ENCODE measurements at regions not wholly inside any gene's neighbourhood (a gene's known extent, or its start where the extent isn't known, plus 50 kb on each side); places are given as distances from the start of the nearest gene placed in this dataset.
"Not testable (repeated sequence)": the region's sequence is repeated elsewhere in the genome, so short reads cannot be mapped to it uniquely, and the experiment has no call there.

- no peak for DNase-seq (ENCODE audit: low spot score)
These were observed 623.7 kb downstream of the TYW1 start for GRCh38 chr7:67620216-67620933.

DNA sequence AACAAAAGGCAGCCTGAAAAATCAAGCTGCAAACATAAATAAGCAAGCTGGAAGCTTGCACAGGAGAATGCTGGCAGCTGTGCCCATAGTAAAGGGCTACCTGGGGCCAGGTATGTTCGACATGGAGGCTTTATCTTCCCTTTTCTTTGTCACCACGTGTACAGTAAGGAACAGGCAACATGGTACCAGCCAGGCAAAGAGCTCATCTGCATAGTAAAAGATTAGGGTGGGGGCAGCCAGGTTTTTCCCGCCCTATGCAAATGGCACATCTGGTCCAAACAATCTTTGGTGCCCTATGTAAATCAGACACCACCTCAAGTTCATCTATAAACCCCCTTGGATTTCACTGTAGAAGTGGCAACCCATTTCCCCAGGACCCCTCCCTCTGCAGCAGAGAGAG, 625.1 kb downstream of the TYW1 start:
- DNase-seq (ENCODE audit: low spot score), result no peak

GRCh38 chr7:67625257-67625737, 628.7 kb downstream of the TYW1 start:
- peak; percentile 92 for DNase-seq (ENCODE audit: low spot score)

DNA sequence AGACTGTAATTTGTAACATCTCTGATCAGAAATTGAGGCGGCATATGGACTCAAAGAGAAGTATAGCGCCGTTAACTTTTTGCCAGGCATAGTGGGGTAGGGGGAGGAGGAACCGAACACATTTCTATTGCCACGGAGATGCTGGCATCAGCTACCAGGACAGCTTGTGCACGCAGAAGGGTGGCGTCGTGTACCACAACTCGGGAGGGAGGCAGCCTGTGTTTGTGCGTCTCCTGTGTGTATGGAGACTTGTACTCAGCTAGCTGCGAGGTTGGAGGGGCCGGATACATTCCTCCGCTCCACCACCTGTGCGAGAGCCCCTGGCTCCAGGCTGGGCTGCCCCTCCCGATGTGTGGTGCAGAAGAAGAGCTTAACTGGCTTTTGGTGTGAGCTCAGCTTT, 634.8 kb downstream of the TYW1 start:
- DNase-seq (ENCODE audit: low spot score), result peak; percentile 14

DNA sequence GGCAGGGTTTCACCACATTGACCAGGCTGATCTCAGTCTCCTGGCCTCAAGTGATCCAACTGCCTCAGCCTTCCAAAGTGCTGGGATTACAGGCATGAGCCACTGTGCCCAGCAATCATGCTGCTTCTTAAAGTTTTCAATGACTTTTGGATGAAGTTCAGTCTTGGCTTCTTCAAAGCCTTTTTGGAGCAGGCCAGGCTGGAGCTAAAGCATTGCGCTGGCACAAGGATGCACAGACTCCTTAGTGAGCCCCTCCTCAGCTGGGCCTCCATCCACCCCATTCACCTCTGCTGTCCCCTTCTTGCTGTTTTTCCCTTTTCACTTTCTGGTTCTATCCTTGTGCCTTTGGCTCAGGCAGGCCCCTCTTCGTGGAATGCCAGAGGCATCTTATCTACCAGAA, 638.6 kb downstream of the TYW1 start:
- DNase-seq (ENCODE audit: low spot score), result no peak

- no peak for DNase-seq (ENCODE audit: low spot score)
These were observed 639.9 kb downstream of the TYW1 start for GRCh38 chr7:67636348-67637022.

- DNase-seq (ENCODE audit: low spot score), result peak; percentile 29
These were observed 640.4 kb downstream of the TYW1 start for GRCh38 chr7:67637023-67637358.

DNA sequence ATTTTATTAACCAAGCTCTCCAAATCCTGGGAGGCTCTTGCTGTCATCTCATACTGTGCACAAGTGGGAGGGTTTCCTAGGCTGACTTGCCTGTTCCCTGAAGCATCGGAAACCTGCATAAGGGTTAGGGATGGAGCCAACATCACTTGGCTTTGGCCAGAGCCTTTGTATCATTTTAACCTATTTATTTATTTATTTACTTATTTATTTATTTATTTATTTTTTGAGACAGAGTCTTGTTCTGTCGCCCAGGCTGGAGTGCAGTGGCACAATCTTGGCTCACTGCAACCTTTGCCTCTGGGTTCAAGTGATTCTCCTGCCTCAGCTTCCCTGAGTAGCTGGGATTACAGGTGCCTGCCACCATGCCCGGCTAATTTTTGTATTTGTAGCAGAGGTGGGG, 645.9 kb downstream of the TYW1 start:
- DNase-seq (ENCODE audit: low spot score), result not testable (repeated sequence)

GRCh38 chr7:67644151-67644550, 647.5 kb downstream of the TYW1 start:
- no peak for DNase-seq (ENCODE audit: low spot score)

DNA sequence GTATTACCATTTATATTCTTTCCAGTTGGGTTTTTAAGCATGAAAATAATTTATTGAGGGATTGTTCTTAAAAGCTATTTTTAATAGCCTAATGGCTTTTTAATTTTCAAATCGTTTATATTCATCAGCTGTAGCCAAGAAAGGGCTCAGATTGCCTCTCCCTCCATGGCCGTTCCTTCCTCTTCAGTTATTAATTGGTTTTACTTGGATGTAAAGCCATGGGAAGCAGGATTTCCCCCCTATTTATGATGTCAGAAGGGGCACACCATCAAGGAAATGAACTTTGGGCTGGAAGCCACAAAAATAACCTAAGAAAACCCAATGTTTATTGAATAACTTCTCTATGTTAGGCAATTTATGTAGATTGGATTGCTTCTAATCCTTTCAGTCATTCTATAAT, 656.3 kb downstream of the TYW1 start:
- no peak for DNase-seq (ENCODE audit: low spot score)

- DNase-seq (ENCODE audit: low spot score), result no peak
These were observed 657.3 kb downstream of the TYW1 start for GRCh38 chr7:67653856-67654454.

- DNase-seq (ENCODE audit: low spot score), result no peak
These were observed 658.0 kb downstream of the TYW1 start for GRCh38 chr7:67654642-67655041.

GRCh38 chr7:67655168-67655567, 658.5 kb downstream of the TYW1 start:
- DNase-seq (ENCODE audit: low spot score), result no peak

GRCh38 chr7:67659091-67659490, 662.5 kb downstream of the TYW1 start:
- DNase-seq (ENCODE audit: low spot score), result no peak

DNA sequence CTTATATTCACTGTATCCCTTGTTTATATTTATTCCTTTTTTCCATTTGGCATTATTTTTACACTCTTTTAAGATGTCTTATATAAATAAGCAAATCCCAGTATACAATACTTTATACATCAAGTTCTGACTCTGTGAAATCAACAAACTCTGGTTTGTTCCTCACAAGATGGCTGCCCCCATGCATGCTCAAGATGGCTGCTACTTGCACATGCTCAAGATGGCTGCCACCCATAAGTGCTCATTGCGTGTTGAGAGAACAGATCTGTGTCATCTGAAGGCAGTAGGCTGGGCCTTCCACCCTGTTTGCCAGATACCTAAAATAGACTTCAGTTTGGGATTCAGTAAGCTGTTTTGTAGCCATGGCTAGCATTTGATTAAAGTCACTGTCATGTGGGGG, 666.2 kb downstream of the TYW1 start:
- DNase-seq (ENCODE audit: low spot score), result no peak

DNA sequence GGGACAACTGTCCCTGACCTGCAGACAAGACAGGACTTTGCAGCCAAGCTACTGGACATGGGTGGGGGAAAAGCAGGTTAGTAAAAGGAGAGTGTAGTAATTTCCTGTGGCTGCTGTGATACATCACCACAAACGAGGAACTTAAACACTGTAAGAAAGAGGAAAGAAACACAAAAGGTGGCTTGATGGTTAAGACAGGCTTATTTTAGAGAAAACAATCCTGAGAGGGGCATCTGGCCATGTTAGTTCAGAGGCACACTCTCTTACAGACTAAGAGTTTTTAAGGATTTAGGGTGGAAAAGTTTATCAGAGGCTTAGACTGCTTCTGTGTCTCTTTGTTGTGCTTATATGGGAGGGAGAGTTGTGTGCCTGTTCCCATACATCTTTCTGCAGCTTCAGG, 667.0 kb downstream of the TYW1 start:
- no peak for DNase-seq (ENCODE audit: low spot score)

DNA sequence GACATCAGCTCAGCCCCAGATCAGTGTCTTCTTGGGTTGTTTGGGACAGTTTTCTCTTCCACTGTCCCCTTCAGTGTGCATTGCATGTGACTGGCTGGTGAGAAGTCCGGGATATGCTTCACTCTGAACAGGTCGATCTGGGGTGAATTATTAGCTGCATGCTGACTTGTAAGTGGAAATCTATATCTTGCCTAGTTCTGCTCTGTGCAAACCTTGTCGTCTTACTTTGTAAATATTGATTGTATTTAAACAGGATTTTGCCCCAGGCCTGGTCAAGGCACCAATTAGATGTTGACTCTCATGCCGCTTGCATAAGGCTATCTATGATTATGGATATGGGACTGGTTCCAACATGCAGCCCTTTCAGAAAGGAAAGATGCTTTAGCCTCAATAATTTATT, 669.7 kb downstream of the TYW1 start:
- DNase-seq (ENCODE audit: low spot score), result not testable (repeated sequence)

DNA sequence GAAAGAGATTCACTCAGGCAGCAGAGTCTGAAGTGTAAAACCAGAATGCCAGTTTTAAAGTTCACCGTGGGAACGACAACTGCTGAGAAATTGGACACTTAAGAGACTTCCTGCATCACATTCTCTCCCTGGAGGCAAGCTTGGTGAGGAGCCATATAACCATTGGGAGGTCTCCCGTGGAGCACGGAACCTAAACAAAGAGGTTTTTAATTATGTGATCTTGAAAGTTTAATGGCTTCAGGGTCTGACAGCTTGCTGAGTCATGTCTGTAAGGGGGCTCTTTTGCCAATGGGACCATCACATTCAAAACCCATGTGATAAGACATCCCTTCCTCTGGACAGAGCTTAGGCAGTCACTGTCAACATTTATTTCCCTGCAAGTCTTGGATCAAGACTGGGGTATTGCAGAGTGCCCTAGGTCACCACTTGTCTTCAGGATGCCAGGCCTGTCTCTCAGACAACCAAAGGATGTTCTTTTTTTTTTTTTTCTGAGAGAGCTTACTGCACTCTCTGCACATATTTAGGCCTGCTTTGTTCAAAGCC, 674.4 kb downstream of the TYW1 start:
- DNase-seq (ENCODE audit: low spot score), result no peak

DNA sequence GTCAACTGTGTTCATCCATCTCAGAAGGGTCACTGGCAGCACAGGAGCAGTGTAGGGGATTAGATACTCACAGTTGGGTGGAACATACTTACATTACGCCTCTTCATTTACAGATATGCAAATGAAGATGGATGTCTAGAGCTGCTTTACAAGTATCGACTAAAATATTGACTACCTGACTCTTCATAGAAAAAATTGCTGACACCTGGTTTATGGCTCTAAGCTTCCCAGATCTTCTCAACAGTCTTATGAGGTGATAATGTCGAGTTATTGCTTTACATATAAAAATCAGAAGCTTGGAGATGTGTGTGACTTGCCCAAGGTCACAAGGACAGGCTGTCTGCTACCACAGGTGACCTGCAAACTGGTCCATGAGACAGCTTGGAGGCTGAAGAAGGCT, 677.2 kb downstream of the TYW1 start:
- no peak for DNase-seq (ENCODE audit: low spot score)

- not testable (repeated sequence) for DNase-seq (ENCODE audit: low spot score)
These were observed 678.2 kb downstream of the TYW1 start for GRCh38 chr7:67674862-67675261.

GRCh38 chr7:67675971-67676370, 679.3 kb downstream of the TYW1 start:
- no peak for DNase-seq (ENCODE audit: low spot score)

DNA sequence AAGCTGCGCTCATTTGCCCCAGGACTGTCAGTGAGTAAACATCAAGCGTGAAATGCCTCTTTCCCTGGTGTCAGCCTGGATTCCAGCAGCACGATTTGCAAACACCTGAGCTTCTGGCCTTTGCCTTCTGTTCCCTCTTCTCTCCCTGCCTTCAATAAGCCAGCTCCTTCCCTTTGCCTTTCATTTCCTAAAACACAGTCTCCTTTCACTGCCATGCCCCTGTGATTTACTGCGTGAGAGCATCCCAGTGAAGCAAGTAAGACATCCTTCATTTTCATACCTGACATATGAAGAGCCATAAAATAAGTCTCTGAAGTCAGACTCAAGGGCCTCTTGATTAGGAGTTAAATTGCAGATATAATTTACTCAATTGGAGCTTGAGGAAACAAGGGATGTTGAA, 681.8 kb downstream of the TYW1 start:
- no peak for DNase-seq (ENCODE audit: low spot score)

DNA sequence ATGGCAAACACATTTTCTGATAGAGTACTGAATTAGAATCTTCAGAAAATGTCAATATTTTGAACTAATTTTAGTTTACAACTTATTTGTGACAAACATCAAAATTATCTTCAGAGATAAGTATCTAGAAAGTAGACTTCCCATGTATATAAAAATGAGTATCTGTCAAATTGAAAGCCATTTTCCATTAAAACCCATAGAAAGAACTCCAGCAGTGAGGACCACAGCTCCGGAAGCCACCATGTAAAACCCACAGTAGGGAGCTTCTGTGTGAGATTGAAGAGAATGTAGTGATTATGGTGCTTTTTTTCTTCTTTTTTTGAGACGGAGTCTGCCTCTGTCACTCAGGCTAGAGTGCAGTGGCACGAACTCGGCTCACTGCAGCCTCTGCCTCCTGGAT, 687.0 kb downstream of the TYW1 start:
- no peak for DNase-seq (ENCODE audit: low spot score)
